GM12878 (cell line): ENCODE measurements at regions not wholly inside any gene's neighbourhood (a gene's known extent, or its start where the extent isn't known, plus 50 kb on each side); places are given as distances from the start of the nearest gene placed in this dataset.

Experiments
- ATAC-seq: fragments of 200-7000 bp; cut with Tn5 transposase; 3 replicates; pipeline ENCODE4 v1.9.1; 2020; ENCODE audit warnings: mild to moderate bottlenecking, moderate library complexity
- BruUV-seq: library from RNA; stranded (reverse); fragments of 400-500 nt; replicated peaks from 2 replicates; lab custom pipeline; 2021; lab: Mats Ljungman, UMichigan
- CTCF ChIA-PET: fragments of 300-600 bp; sonication (Branson Sonifier 250); formaldehyde crosslinking; extraction: SDS; loops from one replicate; lab custom pipeline; 2021; ENCODE audit warnings: inconsistent platforms; lab: Yijun Ruan, JAX
- POLR2A ChIA-PET: fragments of 350-600 bp; formaldehyde crosslinking; extraction: SDS; loops from one replicate; lab custom pipeline; 2021; ENCODE audit warnings: inconsistent platforms; lab: Charles Lee
- RAD21 ChIA-PET: fragments of 300-600 bp; sonication (Branson Sonifier 250); formaldehyde crosslinking; loops from one replicate; lab custom pipeline; 2023; ENCODE audit warnings: antibody characterized with exemption; ENCODE audit not compliant: unreplicated experiment; lab: Charles Lee
- SMC1A ChIA-PET: fragments of 300-600 bp; sonication (Branson Sonifier 250); formaldehyde crosslinking; loops from one replicate; lab custom pipeline; 2023; ENCODE audit not compliant: unreplicated experiment, uncharacterized antibody; lab: Charles Lee
- DNase-seq: peaks from one replicate; pipeline ENCODE4 v3.0.0-alpha.2; 2011; ENCODE audit warnings: low read depth, low spot score
- FAIRE-seq: peaks from 3 replicates; lab custom pipeline; 2011; peaks lifted over from hg19 to GRCh38; lab: Jason Lieb, UNC
- H2AFZ ChIP-seq: 2 replicates; pipeline ENCODE4 v1.6.0; 2011; ENCODE audit warnings: low read depth, low read length, control low read depth; ENCODE audit not compliant: control insufficient read depth
- H3K27ac ChIP-seq: 2 replicates; pipeline ENCODE4 v1.5.1; 2011; ENCODE audit warnings: control low read depth; ENCODE audit not compliant: control insufficient read depth, insufficient read depth
- H3K27me3 ChIP-seq, 2 experiments: replicated peaks in 1 of 2; 2 replicates each; pipeline versions ENCODE4 v1.6.0 to v1.6.1; 2011; ENCODE audit warnings: low read length in 1 of 2; ENCODE audit not compliant: control insufficient read depth in 2 of 2, insufficient read depth in 2 of 2
- H3K36me3 ChIP-seq, 2 experiments: 2 replicates each; pipeline ENCODE4 v1.5.1; 2011; ENCODE audit warnings: low read length in 1 of 2; ENCODE audit not compliant: control insufficient read depth in 2 of 2, insufficient read depth in 2 of 2
- H3K4me1 ChIP-seq: 2 replicates; pipeline ENCODE4 v1.6.1; 2011; ENCODE audit warnings: mild to moderate bottlenecking, low read length, moderate library complexity, mixed read lengths; ENCODE audit not compliant: control insufficient read depth, insufficient read depth
- H3K4me2 ChIP-seq: 2 replicates; pipeline ENCODE4 v1.6.0; 2011; ENCODE audit warnings: control low read depth; ENCODE audit not compliant: control insufficient read depth, insufficient read depth
- H3K4me3 ChIP-seq: fragments of 200-600 bp; sonication (generic); 2 replicates; pipeline ENCODE4 v1.5.1; 2016
- H3K79me2 ChIP-seq: 2 replicates; pipeline ENCODE4 v1.6.0; 2011; ENCODE audit warnings: low read length; ENCODE audit not compliant: control insufficient read depth, insufficient read depth
- H3K9ac ChIP-seq: 2 replicates; pipeline ENCODE4 v1.8.0; 2011; ENCODE audit warnings: low read length, control low read depth, mixed read lengths; ENCODE audit not compliant: control insufficient read depth, insufficient read depth
- H3K9me3 ChIP-seq: replicated peaks from 3 replicates; pipeline ENCODE4 v1.5.1; 2011; ENCODE audit warnings: mild to moderate bottlenecking, low read length; ENCODE audit not compliant: control insufficient read depth, insufficient read depth
- H4K20me1 ChIP-seq: 2 replicates; pipeline ENCODE4 v1.6.0; 2011; ENCODE audit not compliant: control insufficient read depth, insufficient read depth
- BACH1 ChIP-seq: fragments of 450-650 bp; IDR thresholded peaks from 2 replicates; pipeline ENCODE4 v1.6.1; 2017; ENCODE audit warnings: mild to moderate bottlenecking, borderline replicate concordance
- BCL3 ChIP-seq: IDR thresholded peaks from 2 replicates; pipeline ENCODE4 v1.6.1; 2011; ENCODE audit warnings: borderline replicate concordance, low read depth, mild to moderate bottlenecking, moderate library complexity, low read length; ENCODE audit not compliant: insufficient read depth, poor library complexity, severe bottlenecking
- BRCA1 ChIP-seq: IDR thresholded peaks from 2 replicates; pipeline ENCODE4 v1.6.1; 2011; ENCODE audit warnings: low read depth, low read length, improper control_type of control experiment
- CTCF ChIP-seq, 3 experiments: IDR thresholded peaks in 2 of 3; conservative IDR thresholded peaks in 1 of 3; 2 replicates each; pipeline ENCODE4 v1.5.1; 2011; ENCODE audit warnings: low read depth in 3 of 3, low read length in 3 of 3, mild to moderate bottlenecking in 3 of 3, control low read depth in 2 of 3, moderate library complexity in 2 of 3, inconsistent platforms in 1 of 3, mixed read lengths in 1 of 3; ENCODE audit not compliant: control insufficient read depth in 2 of 3, insufficient read depth in 1 of 3; ENCODE audit errors: extremely low read depth in 1 of 3
- ESRRA ChIP-seq: IDR thresholded peaks from 2 replicates; pipeline ENCODE4 v1.6.1; 2012; ENCODE audit warnings: mild to moderate bottlenecking, low read length, improper control_type of control experiment
- HSF1 ChIP-seq: fragments of 150-350 bp; IDR thresholded peaks from 2 replicates; pipeline ENCODE4 v1.6.1; 2014; ENCODE audit warnings: mild to moderate bottlenecking, low read depth, low read length
- NRF1 ChIP-seq: conservative IDR thresholded peaks from 2 replicates; pipeline ENCODE4 v1.6.1; 2011; ENCODE audit warnings: mild to moderate bottlenecking, low read depth, low read length, improper control_type of control experiment
- PBX3 ChIP-seq: IDR thresholded peaks from 2 replicates; pipeline ENCODE4 v1.6.1; 2011; ENCODE audit warnings: mild to moderate bottlenecking, low read depth, low read length, moderate library complexity; ENCODE audit not compliant: insufficient replicate concordance
- REST ChIP-seq: IDR thresholded peaks from 2 replicates; pipeline ENCODE4 v1.6.1; 2012; ENCODE audit warnings: mild to moderate bottlenecking, low read depth, low read length
- SIN3A ChIP-seq: IDR thresholded peaks from 2 replicates; pipeline ENCODE4 v1.6.1; 2012; ENCODE audit warnings: low read depth, low read length, improper control_type of control experiment
- TARDBP ChIP-seq: IDR thresholded peaks from 2 replicates; pipeline ENCODE4 v1.6.1; 2016; ENCODE audit warnings: borderline replicate concordance
- ZNF384 ChIP-seq: IDR thresholded peaks from 2 replicates; pipeline ENCODE4 v1.6.1; 2012; ENCODE audit warnings: low read depth, mild to moderate bottlenecking, low read length, improper control_type of control experiment, borderline replicate concordance
- in situ Hi-C: fragments of 300-500 bp; cut with MboI; formaldehyde crosslinking; loops from 9 replicates; pipeline ENCODE4 v1.14.3; 2018; ENCODE audit warnings: mixed read lengths
- intact Hi-C: fragments of 100-400 bp; cut with micrococcal nuclease; formaldehyde crosslinking; loops from one replicate; pipeline ENCODE4 v1.14.2; 2022; ENCODE audit not compliant: unreplicated experiment

- no peak for FAIRE-seq
- Histone ChIP-seq H3K4me3 (no peak overlapping the region), H3K9ac (no peak overlapping the region), H3K4me1 (no peaks in the 10 kb centered on the region), H3K9me3 (no peaks in the 10 kb centered on the region), H3K4me2 (no peak overlapping the region), H3K79me2 (no peaks in the 10 kb centered on the region), H2AFZ (no peak overlapping the region), H4K20me1 (no peaks in the 10 kb centered on the region), H3K27ac (no peak overlapping the region), H3K27me3 (no peaks in the 10 kb centered on the region), H3K36me3 (no peaks in the 10 kb centered on the region)
- RAD21 ChIA-PET, result no interaction called here
- BruUV-seq, result no TSS peak
- no peak for ATAC-seq
- in situ Hi-C loops, result no loop called here
- CTCF ChIA-PET, result interaction anchor here (1.3 kb wide), 1 partner anchor 63 kb away, joined by 3 read pairs; no protein-coding TSS in a partner anchor
- intact Hi-C loops, result no loop called here
- no peak for DNase-seq
- SMC1A ChIA-PET, result interaction anchor here (0.6 kb wide), 1 partner anchor 18 kb away, joined by 4 read pairs; no protein-coding TSS in a partner anchor
- POLR2A ChIA-PET, result no interaction called here
- TF ChIP-seq REST, result no peak
- no peak for TF ChIP-seq ESRRA
- TF ChIP-seq BACH1, result no peak
- TF ChIP-seq CTCF (IDR thresholded peaks at IDR 0.05 in 2 of 3, conservative IDR thresholded peaks at IDR 0.05 in 1 of 3; ENCODE audit: control insufficient read depth in 2 of 3, extremely low read depth in 1 of 3, insufficient read depth in 1 of 3, low read depth in 3 of 3, low read length in 3 of 3), result no peak
- no peak for TF ChIP-seq SIN3A
- TF ChIP-seq HSF1, result no peak
- TF ChIP-seq TARDBP, result no peak
- no peak for TF ChIP-seq BRCA1
- TF ChIP-seq PBX3, result no peak
- no peak for TF ChIP-seq ZNF384
- no peak for TF ChIP-seq BCL3
- TF ChIP-seq NRF1, result no peak
These were observed 171.3 kb upstream of the STEAP4 start for GRCh38 chr7:88477976-88478375.
